HG03520 (cell line): ENCODE measurements at regions not wholly inside any gene's neighbourhood (a gene's known extent, or its start where the extent isn't known, plus 50 kb on each side); places are given as distances from the start of the nearest gene placed in this dataset.
"Not testable (repeated sequence)": the region's sequence is repeated elsewhere in the genome, so short reads cannot be mapped to it uniquely, and the experiment has no call there.

Source experiments
- ATAC-seq: cut with Tn5 transposase; IDR thresholded peaks from one replicate; pipeline ENCODE4 v1.9.1; 2021; ENCODE audit warnings: mild to moderate bottlenecking, moderate library complexity; ENCODE audit not compliant: unreplicated experiment

DNA sequence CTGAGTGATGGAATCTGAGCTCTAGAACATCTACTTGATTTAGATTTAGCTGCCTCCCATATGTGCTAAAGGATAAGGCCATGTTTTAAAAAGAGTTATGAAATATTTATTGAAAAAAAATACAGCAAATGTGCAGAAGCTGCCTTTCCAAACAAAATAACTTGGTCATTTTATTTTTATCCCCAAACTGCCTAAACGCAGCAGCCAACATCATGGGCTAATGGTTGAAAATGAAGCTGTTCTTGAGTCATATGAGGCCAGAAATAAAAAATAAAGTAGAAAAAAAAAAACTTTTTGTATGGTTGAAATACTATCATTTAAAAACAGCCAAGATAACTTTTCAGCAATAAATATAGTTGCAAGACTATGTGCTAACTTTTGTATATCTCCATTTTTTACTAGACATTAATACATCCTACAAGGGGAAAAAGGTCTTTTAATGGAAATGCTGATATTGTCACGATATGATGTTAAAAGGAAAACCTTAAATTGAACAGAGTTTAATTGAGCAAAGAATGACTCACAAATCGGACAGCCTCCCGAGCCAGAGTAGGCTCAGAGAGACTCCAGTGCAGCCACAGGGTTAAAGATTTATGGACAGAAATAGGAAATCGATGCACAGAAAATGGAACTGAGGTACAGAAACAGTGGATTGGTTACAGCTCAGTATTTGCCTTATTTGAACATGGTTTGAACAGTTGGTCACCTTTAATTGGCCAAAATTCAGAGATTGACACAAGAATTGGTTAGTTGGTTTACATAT is 305.8 kb downstream of the MDFIC start:
- no peak for ATAC-seq

DNA sequence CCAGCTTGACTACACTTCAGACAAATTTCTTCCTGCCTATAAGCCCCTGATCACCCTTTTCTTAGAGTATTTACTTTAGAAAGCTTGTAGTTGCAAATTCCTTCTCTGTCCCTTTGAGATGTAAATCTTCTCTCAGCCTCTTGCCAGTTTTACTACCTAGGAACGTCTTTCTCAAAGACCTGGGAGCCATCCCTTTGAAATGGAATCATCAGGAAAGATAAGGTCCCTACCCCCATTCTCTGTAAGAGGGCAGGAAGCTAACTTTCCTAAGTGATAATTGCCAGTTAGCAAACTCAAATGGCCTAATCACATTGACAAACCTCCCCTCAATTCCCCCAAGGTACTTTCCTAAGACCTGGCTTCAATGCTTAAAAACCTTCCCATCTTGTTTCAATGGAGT is 304.5 kb downstream of the MDFIC start:
- ATAC-seq: no peak

DNA sequence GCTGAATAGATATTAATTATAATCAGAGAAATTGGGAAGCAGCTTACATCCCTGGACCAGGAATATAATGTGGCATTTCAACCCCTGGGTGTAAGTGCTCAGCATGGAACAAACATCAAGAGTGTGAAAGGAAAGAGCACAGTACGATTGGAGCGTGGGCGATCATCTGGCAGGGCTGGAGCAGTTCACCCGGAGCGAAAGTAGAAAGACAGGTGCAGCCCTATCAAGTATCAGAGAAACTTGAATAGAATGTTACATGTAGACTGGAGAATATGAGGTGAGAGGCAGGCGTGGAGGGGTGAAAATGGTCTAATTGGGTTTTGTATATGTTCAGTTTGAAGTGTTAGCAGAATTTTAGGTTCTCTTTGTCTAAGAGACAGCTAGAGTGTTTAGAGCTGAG is 303.0 kb downstream of the MDFIC start:
- no peak for ATAC-seq

DNA sequence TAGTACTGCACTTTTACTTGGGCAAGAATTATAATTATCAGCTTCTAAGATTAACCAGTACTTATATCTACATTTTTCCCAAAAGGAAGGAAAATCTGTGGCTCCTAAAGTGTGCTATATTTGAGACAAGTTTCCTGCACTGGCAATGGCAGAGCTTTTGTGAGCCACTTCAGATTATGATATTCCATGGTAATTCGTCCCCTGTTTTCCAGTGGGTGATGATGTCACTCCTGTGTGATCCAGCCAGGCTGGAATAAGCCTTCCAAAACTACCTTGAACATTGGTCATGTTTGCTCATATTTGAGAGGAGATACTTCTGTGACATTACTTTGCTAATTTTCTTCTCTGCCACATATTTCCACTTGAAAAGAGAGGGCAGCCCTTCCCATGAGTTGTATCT is 302.1 kb downstream of the MDFIC start:
- no peak for ATAC-seq

DNA sequence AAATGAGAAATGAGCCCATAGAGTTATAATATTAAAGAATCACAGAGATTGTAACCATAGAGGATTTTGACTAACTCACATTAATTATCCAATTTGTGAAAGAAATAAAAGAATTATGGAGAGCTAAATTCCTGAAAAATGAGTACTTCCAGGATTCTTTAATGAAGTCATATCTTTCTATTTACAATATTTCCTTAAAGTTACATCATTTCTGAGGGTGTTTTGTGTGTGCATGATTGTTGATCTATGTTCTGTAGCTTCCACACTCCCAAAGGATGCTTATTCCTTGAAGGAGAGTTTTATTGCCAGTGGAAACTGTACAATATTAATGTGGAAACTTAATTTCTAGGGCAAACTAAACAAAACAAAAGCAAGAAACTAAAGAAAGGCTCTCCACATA is 299.6 kb downstream of the MDFIC start:
- ATAC-seq: no peak

DNA sequence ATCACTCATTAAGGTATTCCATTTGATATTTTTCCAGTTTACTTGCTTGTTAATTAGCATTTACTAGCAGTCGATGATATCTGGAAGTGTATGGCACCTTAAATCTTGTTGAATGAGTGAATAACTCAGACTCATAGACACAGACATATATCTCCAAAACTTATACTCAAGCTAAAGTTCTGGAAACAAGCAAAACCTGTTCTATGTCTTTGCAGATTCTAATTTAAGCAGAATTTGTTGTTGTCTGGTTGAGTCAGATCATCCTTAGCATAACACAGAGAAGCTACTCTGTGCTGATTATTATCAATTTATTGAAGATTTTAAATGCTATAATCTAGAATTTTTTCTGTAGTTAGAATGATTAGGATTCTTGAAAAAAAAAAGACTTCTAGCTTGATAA is 296.2 kb downstream of the MDFIC start:
- ATAC-seq: no peak

DNA sequence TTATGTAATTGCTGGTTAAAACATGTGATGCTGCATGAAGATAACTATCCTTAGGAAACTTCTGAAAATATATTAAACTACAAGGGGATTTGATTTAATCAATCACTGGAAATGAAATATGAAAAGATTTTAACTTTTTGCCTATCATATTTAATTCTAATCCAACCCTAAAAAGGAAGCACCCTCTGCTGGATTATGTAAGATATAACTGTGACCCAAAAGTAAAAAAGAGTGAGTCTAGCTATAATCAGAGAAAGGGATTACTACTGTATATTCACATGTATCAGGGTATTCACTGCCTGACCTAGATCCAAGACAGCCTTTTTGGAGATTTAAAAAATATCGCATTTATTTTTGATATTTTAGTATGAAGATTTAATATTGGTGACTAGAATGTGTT is 295.5 kb downstream of the MDFIC start:
- no peak for ATAC-seq

DNA sequence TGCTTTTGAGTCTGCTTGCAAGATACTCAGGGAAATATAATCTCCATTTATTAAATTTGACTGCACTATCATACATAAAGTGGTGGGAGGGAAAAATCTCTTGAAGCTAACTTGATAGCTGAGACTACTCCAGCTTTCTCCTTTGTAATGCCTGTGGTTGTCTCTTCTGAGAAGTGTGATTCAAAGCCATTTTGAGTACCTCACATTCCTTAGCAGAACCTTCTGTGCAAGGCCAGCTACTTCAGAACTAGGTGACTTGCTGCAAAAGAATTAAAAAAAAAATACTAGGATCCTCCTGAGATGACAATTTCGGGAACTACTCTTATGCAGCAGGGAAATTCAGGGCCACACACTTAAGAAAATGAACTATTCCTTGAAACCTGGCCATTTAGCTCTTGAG is 294.8 kb downstream of the MDFIC start:
- ATAC-seq: no peak

DNA sequence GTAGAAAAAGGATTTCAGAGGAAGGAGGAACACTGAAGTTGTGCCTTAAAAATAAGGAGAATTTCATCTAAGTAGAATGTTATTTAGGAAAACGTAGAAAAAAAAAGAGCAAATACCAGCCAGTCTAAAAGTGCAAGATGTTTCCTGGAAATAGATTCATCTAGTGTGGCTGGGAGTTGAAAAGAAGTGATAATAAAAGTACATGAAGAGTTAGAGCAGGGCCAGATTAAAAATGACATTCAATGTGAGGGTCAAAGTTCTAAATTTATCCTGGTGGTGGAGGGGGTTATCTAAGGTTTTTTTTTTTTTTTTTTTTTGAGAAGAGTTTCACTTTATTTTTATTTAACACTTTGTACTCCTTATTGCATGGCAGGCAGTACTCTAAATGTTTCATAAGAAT is 289.3 kb downstream of the MDFIC start:
- ATAC-seq: no peak

DNA sequence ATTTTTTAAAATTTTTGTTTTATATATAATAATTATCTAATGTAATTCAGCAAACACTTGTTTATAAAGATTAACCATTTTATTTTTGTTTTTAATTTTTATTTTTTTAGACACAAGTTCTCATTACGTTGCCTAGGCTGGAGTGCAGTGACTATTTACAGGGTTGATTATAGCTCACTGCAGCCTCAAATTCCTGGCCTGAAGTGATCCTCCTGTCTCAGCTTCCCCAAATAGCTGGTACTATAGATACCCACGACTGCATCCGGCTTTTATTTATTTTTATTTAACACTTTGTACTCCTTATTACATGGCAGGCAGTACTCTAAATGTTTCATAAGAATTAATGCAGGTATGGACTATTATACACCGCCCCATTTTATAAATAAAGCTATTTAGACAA is 288.7 kb downstream of the MDFIC start:
- ATAC-seq: no peak

DNA sequence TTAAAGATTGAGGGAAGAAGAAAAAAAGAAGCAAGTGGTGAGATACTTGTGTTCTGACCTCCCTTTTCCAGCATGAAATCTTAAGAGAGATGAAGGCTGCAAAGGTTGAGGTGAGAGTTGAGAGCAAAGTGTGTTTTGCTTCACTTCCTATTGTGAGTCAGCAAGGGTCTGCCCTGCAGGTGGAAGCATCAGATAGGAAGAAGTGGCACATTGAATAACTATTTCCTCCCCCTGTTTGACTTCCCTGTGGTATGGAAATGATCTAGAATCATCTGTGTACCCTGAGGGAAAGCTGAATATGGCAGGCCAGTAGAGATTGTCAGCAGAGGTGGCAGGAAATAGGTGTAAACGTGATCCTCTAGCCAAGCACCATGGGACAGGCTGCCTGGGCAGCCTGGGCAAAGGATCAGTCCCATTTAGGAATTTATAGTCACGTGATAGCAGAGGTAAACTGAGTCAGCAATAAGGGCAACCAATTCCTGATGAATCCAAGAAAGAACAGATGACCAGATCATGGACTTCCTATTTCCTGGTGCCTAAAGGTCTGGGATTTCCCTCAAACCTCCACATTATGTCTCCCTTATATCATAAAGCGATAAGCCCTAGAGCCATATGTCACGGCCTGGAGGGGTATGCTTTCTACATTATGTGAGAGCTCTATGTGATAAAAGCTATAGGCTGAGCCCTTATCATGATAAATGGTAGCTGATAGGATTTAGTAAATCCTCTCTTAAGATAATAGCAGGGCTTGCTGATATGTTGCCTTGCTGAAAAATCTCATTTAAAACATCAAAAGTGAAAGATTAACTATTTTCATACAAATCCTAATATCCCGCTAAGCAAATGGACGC is 287.0 kb downstream of the MDFIC start:
- ATAC-seq: no peak

DNA sequence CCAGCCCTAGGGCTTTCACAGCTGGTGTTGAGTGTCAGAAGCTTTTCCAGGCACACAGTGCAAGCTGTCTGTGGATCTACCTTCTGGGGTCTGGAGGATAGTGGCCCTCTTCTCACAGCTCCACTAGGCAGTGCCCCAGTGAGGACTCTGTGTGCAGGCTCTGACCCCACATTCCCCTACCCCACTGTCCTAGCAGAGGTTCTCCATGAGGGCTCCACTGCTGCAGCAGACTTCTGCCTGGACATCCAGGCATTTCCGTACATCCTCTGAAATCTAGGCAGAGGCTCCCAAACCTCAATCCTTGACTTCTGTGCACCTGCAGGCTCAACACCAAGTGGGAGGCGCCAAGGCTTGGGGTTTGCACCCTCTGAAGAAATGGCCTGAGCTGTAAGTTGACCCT is 284.5 kb downstream of the MDFIC start:
- not testable (repeated sequence) for ATAC-seq

DNA sequence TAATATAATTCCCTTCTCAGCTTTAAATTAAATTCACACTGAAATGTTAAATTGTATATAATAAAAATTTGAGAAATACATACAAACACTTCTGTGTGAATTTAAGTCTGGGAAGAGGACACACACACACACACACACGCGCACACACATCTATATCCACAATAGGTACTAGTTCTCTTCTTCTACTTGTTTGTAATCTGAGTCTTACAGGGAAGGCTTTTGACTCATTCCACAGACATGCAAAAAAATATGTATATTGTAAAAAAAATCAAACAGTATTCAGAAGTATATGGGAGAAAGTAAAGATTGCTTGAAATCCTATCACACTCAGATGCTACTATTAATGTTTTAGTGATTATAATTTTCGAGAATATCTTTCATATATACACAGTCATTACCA is 276.2 kb downstream of the MDFIC start:
- no peak for ATAC-seq

DNA sequence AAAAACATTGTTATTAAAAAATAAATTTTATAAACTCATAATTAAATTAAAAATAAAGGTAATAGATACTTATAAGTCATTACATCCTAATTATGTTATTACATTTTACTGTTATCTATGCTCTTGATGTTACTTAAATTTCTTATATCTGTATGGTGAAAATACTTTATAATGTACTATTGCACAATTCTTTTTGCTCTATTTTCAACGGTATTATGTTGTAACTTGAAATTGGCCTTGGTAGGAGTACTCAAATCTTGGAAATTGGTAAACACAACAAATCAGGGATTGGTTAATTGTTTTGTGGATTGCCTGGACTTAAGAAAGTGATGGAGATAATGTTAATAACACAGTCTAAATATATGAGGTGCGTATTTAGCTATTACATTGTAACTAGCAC is 273.3 kb downstream of the MDFIC start:
- no peak for ATAC-seq

DNA sequence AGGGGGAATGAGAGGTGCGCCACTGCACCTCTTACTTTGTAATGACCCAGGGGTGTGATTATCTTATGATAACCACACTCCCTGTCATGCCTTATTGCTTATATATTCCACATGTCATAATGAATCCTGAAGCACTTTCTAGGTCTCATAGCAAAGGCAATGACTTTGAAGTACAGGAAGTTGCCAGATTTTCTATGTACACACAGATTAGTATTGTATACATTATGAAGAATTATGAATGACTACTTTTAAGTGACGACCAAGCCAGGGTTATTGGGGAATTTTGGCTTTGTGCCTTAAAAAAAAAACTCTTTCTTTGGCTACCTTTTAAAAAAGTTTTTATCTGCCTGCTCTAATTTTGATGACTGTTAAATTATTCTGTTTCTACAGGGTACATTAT is 269.6 kb downstream of the MDFIC start:
- ATAC-seq: no peak

DNA sequence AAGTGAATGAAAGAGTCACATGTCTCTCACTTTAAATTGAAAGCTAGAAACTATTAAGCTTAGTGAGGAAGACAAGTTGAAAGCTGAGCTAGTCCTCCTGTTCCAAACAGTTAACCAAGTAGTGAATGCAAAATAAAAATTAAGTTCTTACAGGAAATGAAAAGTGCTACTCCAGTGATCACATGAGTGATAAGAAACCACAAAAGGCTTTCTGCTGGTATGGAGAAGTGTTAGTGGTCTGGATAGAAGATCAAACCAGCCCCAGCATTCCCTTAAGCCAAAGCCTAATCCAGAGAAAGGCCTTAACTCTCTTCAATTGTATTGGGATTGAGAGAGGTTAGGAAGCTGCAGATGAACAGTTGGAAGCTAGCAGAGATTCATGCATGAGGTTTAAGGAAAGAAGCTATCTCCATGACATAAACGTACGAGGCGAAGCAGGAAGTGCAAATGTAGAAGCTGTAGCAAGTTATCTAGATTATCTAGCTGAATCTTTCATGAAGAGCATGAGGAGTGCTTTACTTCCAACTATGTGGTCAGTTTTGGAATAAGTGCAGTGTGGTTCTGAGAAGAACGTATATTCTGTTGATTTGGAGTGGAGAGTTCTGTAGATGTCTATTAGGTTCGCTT is 261.6 kb downstream of the MDFIC start:
- no peak for ATAC-seq

DNA sequence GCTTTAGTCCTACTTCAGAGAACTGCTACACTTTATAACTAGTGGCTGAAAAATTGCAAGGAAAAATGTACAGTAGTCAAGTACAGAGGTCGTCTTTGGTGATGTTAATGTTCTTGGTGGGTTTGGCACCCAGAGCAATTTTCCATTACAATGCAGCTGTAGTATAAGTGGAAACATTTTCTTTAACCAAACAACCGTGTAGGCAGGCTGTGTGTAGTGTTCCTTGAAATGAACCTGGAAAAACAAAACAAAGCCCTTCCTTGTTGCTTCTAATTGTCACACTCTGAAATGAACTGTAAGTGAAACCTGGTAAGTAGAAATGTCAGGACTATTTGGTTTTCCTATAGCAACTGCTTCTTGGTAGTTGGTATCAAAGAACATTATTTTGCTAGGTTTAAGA is 256.9 kb downstream of the MDFIC start:
- no peak for ATAC-seq

DNA sequence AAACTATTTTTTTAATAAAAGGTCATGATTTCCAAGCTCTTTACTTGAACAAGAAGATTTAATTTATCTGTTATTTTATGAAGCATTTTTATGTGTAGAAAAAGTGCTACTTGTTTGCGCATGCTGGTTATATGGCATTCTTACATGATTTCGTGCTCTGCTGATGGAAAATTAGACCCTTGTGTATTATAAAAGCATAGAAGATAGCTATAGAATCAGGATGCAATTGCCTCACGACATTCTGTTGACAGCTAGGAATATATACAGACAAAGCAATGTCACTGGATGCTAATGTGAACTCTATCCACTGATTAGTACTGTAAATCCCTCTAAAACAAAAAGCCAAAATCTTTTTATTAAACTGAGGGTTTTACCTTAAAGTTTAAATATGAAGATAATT is 255.9 kb downstream of the MDFIC start:
- no peak for ATAC-seq

DNA sequence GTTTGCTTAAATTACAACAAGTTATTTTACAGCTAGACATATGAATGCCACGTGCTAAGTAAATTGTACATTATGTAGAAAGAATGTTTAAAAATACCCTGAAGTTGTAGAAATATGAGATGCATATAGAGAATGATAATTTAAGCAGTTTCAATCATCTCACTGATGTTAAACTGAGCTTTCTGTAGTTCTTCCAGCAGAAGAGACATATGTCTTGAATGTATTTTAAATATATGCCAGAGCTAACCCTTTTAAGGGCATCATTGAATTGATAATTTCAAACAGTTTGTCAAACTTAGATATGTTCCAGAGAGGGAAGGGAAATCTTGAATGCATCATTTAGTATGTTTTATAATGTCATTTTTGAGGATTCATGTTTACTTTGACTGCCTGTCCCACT is 255.2 kb downstream of the MDFIC start:
- ATAC-seq: no peak

DNA sequence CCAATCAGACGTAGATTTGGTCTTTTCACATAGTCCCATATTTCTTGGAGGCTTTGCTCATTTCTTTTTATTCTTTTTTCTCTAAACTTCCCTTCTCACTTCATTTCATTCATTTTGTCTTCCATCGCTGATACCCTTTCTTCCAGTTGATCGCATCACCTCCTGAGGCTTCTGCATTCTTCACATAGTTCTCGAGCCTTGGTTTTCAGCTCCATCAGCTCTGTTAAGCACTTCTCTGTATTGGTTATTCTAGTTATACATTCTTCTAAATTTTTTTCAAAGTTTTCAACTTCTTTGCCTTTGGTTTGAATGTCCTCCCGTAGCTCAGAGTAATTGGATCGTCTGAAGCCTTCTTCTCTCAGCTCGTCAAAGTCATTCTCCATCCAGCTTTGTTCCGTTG is 250.5 kb downstream of the MDFIC start:
- ATAC-seq: not testable (repeated sequence)

DNA sequence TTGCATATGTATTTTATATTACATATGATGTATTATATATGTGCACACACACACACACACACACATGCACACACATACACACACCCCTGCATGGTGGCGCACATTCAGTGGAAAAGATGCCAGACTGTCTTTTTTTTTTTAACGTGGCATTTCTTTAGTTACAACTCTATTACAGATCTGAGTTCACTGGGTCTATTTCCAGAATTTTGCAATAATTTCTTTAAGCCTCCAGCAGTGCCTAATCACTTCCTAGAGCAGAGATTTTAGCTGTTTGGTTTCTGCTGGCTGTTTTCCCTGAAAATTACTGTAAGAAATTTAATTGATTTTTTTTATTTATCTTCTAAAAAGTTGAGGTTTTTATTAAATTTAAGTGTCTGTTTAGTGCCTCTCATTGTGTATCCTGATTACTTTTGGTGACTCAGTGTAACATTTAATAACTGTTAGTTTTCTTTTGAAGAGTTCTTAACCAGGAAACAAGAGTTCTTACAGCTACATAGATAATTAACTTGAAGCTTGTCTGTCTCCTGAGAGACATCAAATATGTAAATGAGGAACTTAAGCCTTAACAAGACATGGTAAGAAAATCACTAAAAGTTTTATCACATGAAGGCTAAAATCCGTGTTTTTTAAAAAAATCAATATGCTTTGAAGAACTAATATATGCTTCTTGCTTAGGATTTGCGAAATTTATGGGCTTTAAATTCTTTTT is 232.0 kb downstream of the MDFIC start:
- ATAC-seq: no peak
